SU-DHL-6 (cell line): ENCODE measurements at regions not wholly inside any gene's neighbourhood (a gene's known extent, or its start where the extent isn't known, plus 50 kb on each side); places are given as distances from the start of the nearest gene placed in this dataset.

Experiments
- H2AFZ ChIP-seq: fragments of 200-600 bp; sonication (generic); 2 replicates; pipeline ENCODE4 v1.6.1; 2014; ENCODE audit warnings: low read depth, mild to moderate bottlenecking, moderate library complexity, mixed read lengths, antibody characterized with exemption, low read length; ENCODE audit not compliant: severe bottlenecking
- H3F3A ChIP-seq: fragments of 200-600 bp; shearing (Covaris generic); 2 replicates; pipeline ENCODE4 v1.6.0; 2016; ENCODE audit warnings: antibody characterized with exemption, mild to moderate bottlenecking; ENCODE audit not compliant: insufficient read depth
- H3K27ac ChIP-seq: fragments of 200-600 bp; sonication (generic); 2 replicates; pipeline ENCODE4 v1.5.1; 2016; ENCODE audit warnings: low read depth, mild to moderate bottlenecking, low read length, moderate library complexity, mixed read lengths
- H3K27me3 ChIP-seq: fragments of 200-600 bp; sonication (generic), shearing (Covaris generic); 2 replicates; pipeline ENCODE4 v1.6.0; 2014; ENCODE audit warnings: mild to moderate bottlenecking, low read length
- H3K36me3 ChIP-seq: fragments of 200-600 bp; sonication (generic); 2 replicates; pipeline ENCODE4 v1.6.1; 2014; ENCODE audit warnings: mild to moderate bottlenecking, low read length, mixed read lengths
- H3K4me2 ChIP-seq: fragments of 300-600, 200-600 bp; shearing (Covaris generic), sonication (generic); 2 replicates; pipeline ENCODE4 v1.6.0; 2014; ENCODE audit warnings: low read length, low read depth, mild to moderate bottlenecking; ENCODE audit not compliant: poor library complexity, severe bottlenecking
- H3K4me3 ChIP-seq: fragments of 200-600 bp; sonication (generic); 2 replicates; pipeline ENCODE4 v1.5.1; 2014; ENCODE audit warnings: antibody characterized with exemption, low read length, mild to moderate bottlenecking, mixed read lengths; ENCODE audit not compliant: insufficient read depth, poor library complexity, severe bottlenecking
- H3K79me2 ChIP-seq: fragments of 200-600 bp; sonication (generic); 2 replicates; pipeline ENCODE4 v1.6.1; 2014; ENCODE audit warnings: mild to moderate bottlenecking, low read length, moderate library complexity; ENCODE audit not compliant: insufficient read depth
- H3K9ac ChIP-seq: fragments of 200-600 bp; sonication (generic); 2 replicates; pipeline ENCODE4 v1.7.0; 2014; ENCODE audit warnings: mild to moderate bottlenecking, low read length
- H3K9me2 ChIP-seq: fragments of 200-600 bp; sonication (generic); replicated peaks from 2 replicates; pipeline ENCODE4 v1.6.1; 2014; ENCODE audit warnings: low read length; ENCODE audit not compliant: insufficient read depth
- H3K9me3 ChIP-seq: fragments of 200-600 bp; sonication (generic); 2 replicates; pipeline ENCODE4 v1.6.1; 2014; ENCODE audit warnings: low read length, mixed read lengths; ENCODE audit not compliant: insufficient read depth
- H4K20me1 ChIP-seq: fragments of 200-600 bp; sonication (generic); 2 replicates; pipeline ENCODE4 v1.6.1; 2014; ENCODE audit warnings: low read depth, mild to moderate bottlenecking, antibody characterized with exemption, low read length, moderate library complexity, mixed read lengths
- EZH2phosphoT487 ChIP-seq: fragments of 200-600 bp; sonication (generic), shearing (Covaris generic); conservative IDR thresholded peaks from 2 replicates; pipeline ENCODE4 v1.6.1; 2018; ENCODE audit warnings: mild to moderate bottlenecking, antibody characterized with exemption, low read length, moderate library complexity, mixed read lengths
- TF ChIP-seq, protein P1 (sequence below): fragments of 200-600 bp; sonication (generic); IDR thresholded peaks from one replicate; pipeline ENCODE4 v1.5.1; 2017; ENCODE audit warnings: antibody characterized with exemption, mild to moderate bottlenecking, low read length, moderate library complexity; ENCODE audit not compliant: insufficient read depth, poor library complexity, severe bottlenecking

DNA sequence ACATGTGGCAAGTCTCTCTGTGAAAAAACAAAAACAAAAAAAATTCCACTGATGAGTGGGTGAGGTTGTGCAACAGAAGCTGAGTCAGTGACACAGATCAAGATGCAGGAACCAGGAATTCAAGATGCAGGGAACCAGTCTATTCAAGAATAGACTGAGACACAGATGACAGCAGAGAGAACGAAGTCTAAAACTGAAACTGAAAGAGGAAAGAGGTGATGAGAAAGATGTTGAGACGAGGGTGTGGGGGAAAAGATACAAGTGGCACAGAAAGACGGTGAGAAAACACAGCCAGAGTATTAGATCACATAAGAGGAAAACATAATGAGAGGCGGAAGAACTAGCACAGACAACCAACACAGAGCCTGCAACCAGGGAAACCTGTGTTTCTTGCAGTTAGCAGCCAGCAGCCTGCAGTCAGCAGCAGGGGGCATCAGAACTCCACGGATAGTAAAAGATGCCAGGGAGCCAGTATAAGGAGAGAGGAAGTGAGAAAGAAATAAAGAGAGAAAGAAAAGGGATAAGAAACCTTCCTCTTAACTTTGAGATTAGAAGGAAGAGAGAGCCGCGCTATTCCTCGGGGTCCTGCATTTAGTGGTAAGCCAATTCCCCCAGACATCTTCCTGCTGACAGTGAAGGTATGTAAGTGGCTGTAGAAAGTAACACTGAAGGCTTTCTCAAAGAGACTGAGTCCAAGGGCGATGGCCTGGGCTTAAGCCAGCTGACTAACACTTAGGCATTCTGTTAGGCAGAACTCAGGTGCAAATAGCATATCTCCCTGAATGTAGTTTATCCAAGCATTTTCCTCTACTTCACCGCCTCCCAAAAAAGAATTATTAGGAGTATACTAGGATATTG lies 79.0 kb downstream of the TLR4 start:
- H3K36me3 ChIP-seq = no peaks in the 10 kb centered on the region
- no peaks in the 10 kb centered on the region for H3K27me3 ChIP-seq
- H4K20me1 ChIP-seq = no peaks in the 10 kb centered on the region
- H3K9ac ChIP-seq = no peak overlapping the region
- no peaks in the 10 kb centered on the region for H3F3A ChIP-seq
- no peak overlapping the region for H3K4me3 ChIP-seq
- H3K79me2 ChIP-seq = no peaks in the 10 kb centered on the region
- H2AFZ ChIP-seq = no peak overlapping the region
- no peak overlapping the region for H3K27ac ChIP-seq
- TF ChIP-seq, protein P1, sequence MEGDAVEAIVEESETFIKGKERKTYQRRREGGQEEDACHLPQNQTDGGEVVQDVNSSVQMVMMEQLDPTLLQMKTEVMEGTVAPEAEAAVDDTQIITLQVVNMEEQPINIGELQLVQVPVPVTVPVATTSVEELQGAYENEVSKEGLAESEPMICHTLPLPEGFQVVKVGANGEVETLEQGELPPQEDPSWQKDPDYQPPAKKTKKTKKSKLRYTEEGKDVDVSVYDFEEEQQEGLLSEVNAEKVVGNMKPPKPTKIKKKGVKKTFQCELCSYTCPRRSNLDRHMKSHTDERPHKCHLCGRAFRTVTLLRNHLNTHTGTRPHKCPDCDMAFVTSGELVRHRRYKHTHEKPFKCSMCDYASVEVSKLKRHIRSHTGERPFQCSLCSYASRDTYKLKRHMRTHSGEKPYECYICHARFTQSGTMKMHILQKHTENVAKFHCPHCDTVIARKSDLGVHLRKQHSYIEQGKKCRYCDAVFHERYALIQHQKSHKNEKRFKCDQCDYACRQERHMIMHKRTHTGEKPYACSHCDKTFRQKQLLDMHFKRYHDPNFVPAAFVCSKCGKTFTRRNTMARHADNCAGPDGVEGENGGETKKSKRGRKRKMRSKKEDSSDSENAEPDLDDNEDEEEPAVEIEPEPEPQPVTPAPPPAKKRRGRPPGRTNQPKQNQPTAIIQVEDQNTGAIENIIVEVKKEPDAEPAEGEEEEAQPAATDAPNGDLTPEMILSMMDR = peak; percentile 44
- TF ChIP-seq EZH2phosphoT487 = no peak
- peak overlapping the region; percentile 8 for H3K4me2 ChIP-seq
- H3K9me2 ChIP-seq = no peaks in the 10 kb centered on the region
- H3K9me3 ChIP-seq = no peaks in the 10 kb centered on the region

DNA sequence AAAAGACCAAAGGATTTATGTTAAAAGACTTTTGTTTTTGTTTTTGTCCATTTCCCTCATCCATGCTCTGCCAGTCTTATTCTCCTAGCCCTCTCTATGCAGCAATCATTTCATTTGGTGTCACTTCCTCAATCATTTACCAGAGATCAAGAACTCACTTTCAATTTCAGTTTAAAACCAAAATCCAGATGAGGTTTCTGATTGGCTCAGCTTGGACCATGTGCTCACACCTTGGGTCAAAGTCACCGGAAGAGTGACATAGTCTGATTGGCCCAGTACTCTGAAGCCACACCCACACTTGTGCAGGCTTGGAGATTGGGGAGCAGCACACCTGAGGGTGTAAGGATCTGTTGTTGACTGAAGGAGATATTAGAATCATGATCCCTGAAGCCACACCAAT lies 79.6 kb downstream of the TLR4 start:
- no peak overlapping the region for H3K27ac ChIP-seq
- H3K4me3 ChIP-seq = no peak overlapping the region
- no peak overlapping the region for H3K4me2 ChIP-seq

DNA sequence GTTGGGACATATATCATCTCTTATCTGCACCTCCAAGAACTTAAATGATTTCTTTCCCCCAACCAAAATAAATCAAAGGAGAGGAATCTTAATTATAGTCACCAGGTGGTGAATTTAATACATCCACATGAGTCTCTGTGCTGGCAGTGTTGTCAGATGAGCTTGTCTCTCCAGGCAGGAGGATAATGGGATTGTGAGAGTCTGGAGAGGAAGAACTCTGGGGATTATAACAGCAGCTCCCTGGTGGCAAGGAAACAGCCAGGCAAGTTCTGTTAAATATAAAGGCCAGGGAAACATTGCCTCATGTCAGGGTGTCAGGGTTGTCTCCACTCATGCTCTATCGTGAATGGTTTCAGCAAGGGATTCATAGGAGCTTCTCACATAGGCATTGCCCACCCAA lies 80.8 kb downstream of the TLR4 start:
- H3K27me3 ChIP-seq = no peaks in the 10 kb centered on the region
- no peak for TF ChIP-seq EZH2phosphoT487
- TF ChIP-seq, protein P1 = no peak
- H3K79me2 ChIP-seq = no peaks in the 10 kb centered on the region
- H2AFZ ChIP-seq = no peak overlapping the region
- H3K9me3 ChIP-seq = no peaks in the 10 kb centered on the region
- H3K9me2 ChIP-seq = no peaks in the 10 kb centered on the region
- no peak overlapping the region for H3K9ac ChIP-seq
- no peaks in the 10 kb centered on the region for H4K20me1 ChIP-seq
- no peak overlapping the region for H3K4me2 ChIP-seq
- H3F3A ChIP-seq = no peaks in the 10 kb centered on the region
- no peak overlapping the region for H3K4me3 ChIP-seq
- H3K36me3 ChIP-seq = no peaks in the 10 kb centered on the region
- H3K27ac ChIP-seq = no peak overlapping the region

More for the DNA sequence above, 79.6 kb downstream of the TLR4 start:
- H3K27me3 ChIP-seq = no peaks in the 10 kb centered on the region
- H3K79me2 ChIP-seq = no peaks in the 10 kb centered on the region
- no peaks in the 10 kb centered on the region for H4K20me1 ChIP-seq
- H3F3A ChIP-seq = no peaks in the 10 kb centered on the region
- H2AFZ ChIP-seq = no peak overlapping the region
- H3K9me3 ChIP-seq = no peaks in the 10 kb centered on the region
- no peaks in the 10 kb centered on the region for H3K9me2 ChIP-seq
- no peak for TF ChIP-seq EZH2phosphoT487
- TF ChIP-seq, protein P1 = no peak
- H3K9ac ChIP-seq = no peak overlapping the region
- no peaks in the 10 kb centered on the region for H3K36me3 ChIP-seq
